HEK293T (cell line): ENCODE measurements at regions not wholly inside any gene's neighbourhood (a gene's known extent, or its start where the extent isn't known, plus 50 kb on each side); places are given as distances from the start of the nearest gene placed in this dataset.

Experiments
- CTCF ChIA-PET: fragments of 350-600 bp; formaldehyde crosslinking; extraction: SDS; loops from one replicate; lab custom pipeline; 2021; ENCODE audit warnings: antibody characterized with exemption, inconsistent platforms; lab: Yijun Ruan, JAX
- POLR2A ChIA-PET: fragments of 350-600 bp; formaldehyde crosslinking; extraction: SDS; loops from one replicate; lab custom pipeline; 2020; ENCODE audit warnings: antibody characterized with exemption, inconsistent platforms; lab: Yijun Ruan, JAX
- DNase-seq: peaks from one replicate; pipeline ENCODE4 v3.0.0; 2012; ENCODE audit warnings: mixed read lengths; ENCODE audit errors: extremely low spot score
- ARNT ChIP-seq: fragments of 450-650 bp; IDR thresholded peaks from 2 replicates; pipeline ENCODE4 v1.6.1; 2017; ENCODE audit warnings: mild to moderate bottlenecking
- BHLHE40 ChIP-seq: fragments of 450-650 bp; IDR thresholded peaks from 2 replicates; pipeline ENCODE4 v1.6.1; 2016; ENCODE audit warnings: mild to moderate bottlenecking, moderate library complexity, borderline replicate concordance
- CTBP1 ChIP-seq: fragments of 450-650 bp; IDR thresholded peaks from 2 replicates; pipeline ENCODE4 v1.6.1; 2016; ENCODE audit warnings: borderline replicate concordance
- ELF4 ChIP-seq: fragments of 450-650 bp; IDR thresholded peaks from 2 replicates; pipeline ENCODE4 v1.6.1; 2017; ENCODE audit warnings: antibody characterized with exemption
- FOXA1 ChIP-seq: fragments of 450-650 bp; IDR thresholded peaks from 2 replicates; pipeline ENCODE4 v1.6.1; 2016; ENCODE audit warnings: mild to moderate bottlenecking
- FOXK2 ChIP-seq: fragments of 450-650 bp; IDR thresholded peaks from 2 replicates; pipeline ENCODE4 v1.6.1; 2016; ENCODE audit warnings: mild to moderate bottlenecking
- FOXM1 ChIP-seq: fragments of 450-650 bp; IDR thresholded peaks from 2 replicates; pipeline ENCODE4 v1.6.1; 2017; ENCODE audit warnings: mild to moderate bottlenecking, borderline replicate concordance
- HDGF ChIP-seq: fragments of 450-650 bp; IDR thresholded peaks from 2 replicates; pipeline ENCODE4 v1.6.1; 2017; ENCODE audit warnings: antibody characterized with exemption, borderline replicate concordance
- L3MBTL2 ChIP-seq: fragments of 450-650 bp; conservative IDR thresholded peaks from 2 replicates; pipeline ENCODE4 v1.6.1; 2016; ENCODE audit warnings: mild to moderate bottlenecking
- LEF1 ChIP-seq: fragments of 450-650 bp; IDR thresholded peaks from 2 replicates; pipeline ENCODE4 v1.6.1; 2017; ENCODE audit warnings: mild to moderate bottlenecking, borderline replicate concordance
- NFRKB ChIP-seq: fragments of 450-650 bp; IDR thresholded peaks from 2 replicates; pipeline ENCODE4 v1.6.1; 2016; ENCODE audit warnings: mild to moderate bottlenecking, moderate library complexity
- PKNOX1 ChIP-seq: fragments of 450-650 bp; IDR thresholded peaks from 2 replicates; pipeline ENCODE4 v1.6.1; 2016
- SP1 ChIP-seq: fragments of 450-650 bp; IDR thresholded peaks from 2 replicates; pipeline ENCODE4 v1.6.1; 2017
- SUZ12 ChIP-seq: fragments of 450-650 bp; IDR thresholded peaks from 2 replicates; pipeline ENCODE4 v1.6.1; 2016; ENCODE audit warnings: mild to moderate bottlenecking
- TARDBP ChIP-seq: fragments of 450-650 bp; IDR thresholded peaks from 2 replicates; pipeline ENCODE4 v1.6.1; 2016
- ZNF384 ChIP-seq: fragments of 450-650 bp; IDR thresholded peaks from 2 replicates; pipeline ENCODE4 v1.6.1; 2016

DNA sequence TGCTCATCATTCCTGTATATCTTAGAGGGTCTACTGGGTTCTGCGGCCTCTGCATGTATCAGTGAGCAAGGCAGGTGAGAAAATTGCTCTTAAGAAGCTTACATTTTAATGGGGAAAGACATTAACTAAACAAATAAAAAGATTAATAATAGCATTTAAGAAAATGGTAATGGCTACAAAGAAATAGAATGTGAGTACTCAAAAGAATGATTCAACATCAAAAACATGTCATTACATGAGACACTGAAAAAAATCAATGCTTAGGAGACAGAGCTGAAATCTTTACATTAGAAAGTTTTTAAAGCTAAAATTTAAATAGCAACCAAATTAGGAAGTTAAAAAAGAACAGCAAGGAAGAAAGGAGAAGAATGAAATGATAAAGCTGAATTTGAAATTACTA, 146.9 kb upstream of the PHACTR1 start:
- DNase-seq: no peak
- ChIA-PET POLR2A (no interaction called here), CTCF (interaction anchor here (0.6 to 1.1 kb wide), 3 partner anchors 9 to 280 kb away, joined by 3 to 5 read pairs (median 3); no protein-coding TSS in a partner anchor)
- TF ChIP-seq BHLHE40 (no peak), TARDBP (no peak), NFRKB (no peak), ZNF384 (no peak), PKNOX1 (no peak), L3MBTL2 (no peak)

DNA sequence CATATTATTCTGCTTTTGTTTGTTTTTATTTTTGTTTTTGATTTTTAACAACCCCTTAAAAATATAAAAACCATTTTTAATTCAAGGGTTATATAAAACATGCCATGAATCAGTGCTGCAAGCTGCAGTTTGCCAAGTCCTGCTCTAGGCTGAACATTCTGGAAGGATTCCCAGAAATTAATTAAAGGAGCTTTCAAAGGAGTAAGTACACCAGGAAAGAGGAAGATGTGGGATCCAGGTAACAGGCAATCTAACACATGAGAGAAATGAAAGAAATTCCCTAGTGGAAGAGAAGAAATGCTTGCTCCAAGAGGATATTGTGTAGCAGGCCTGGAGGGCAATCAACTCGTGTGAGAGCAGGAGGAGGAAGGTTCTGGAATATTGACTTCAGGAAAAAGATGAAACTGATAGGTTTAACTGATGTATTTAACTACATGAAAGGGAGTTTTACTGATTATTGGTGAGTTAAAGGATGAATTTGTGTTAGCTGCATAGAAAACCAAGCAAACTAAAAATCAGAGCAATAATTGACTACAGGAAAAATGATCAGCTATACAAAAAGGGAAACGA, 146.0 kb upstream of the PHACTR1 start:
- ChIA-PET CTCF (interaction anchor here (1.1 kb wide), 1 partner anchor 10 kb away, joined by 3 read pairs; no protein-coding TSS in a partner anchor), POLR2A (no interaction called here)
- no peak for TF ChIP-seq CTBP1
- TF ChIP-seq ELF4: no peak
- TF ChIP-seq L3MBTL2: no peak
- TF ChIP-seq SP1: no peak
- no peak for TF ChIP-seq FOXK2
- TF ChIP-seq BHLHE40: no peak
- TF ChIP-seq ZNF384: no peak
- no peak for TF ChIP-seq ARNT
- no peak for TF ChIP-seq PKNOX1
- no peak for TF ChIP-seq LEF1
- TF ChIP-seq FOXM1: no peak
- no peak for TF ChIP-seq NFRKB
- TF ChIP-seq SUZ12: no peak
- no peak for TF ChIP-seq FOXA1
- no peak for TF ChIP-seq HDGF
- TF ChIP-seq TARDBP: no peak
- DNase-seq: no peak

GRCh38 chr6:12572896-12573827, 143.4 kb upstream of the PHACTR1 start:
- ChIA-PET POLR2A (no interaction called here), CTCF (no interaction called here)
- TF ChIP-seq NFRKB: no peak
- no peak for TF ChIP-seq FOXA1
- no peak for TF ChIP-seq ARNT
- TF ChIP-seq TARDBP: no peak
- no peak for TF ChIP-seq ZNF384
- TF ChIP-seq CTBP1: no peak
- no peak for TF ChIP-seq FOXM1
- no peak for TF ChIP-seq BHLHE40
- TF ChIP-seq ELF4: no peak
- TF ChIP-seq LEF1: no peak
- TF ChIP-seq L3MBTL2: no peak
- TF ChIP-seq HDGF: no peak
- no peak for TF ChIP-seq SP1
- no peak for DNase-seq

- POLR2A ChIA-PET: no interaction called here
- TF ChIP-seq TARDBP (no peak), PKNOX1 (no peak), ZNF384 (no peak), ARNT (no peak), SP1 (no peak), FOXM1 (no peak)
- CTCF ChIA-PET: interaction anchor here (1.1 kb wide), 1 partner anchor 15 kb away, joined by 3 read pairs; no protein-coding TSS in a partner anchor
- DNase-seq: no peak
These were observed 140.6 kb upstream of the PHACTR1 start for GRCh38 chr6:12575961-12576360.

- TF ChIP-seq CTBP1: no peak
- TF ChIP-seq LEF1: no peak
- no peak for TF ChIP-seq PKNOX1
- TF ChIP-seq BHLHE40: no peak
- no peak for TF ChIP-seq ELF4
- TF ChIP-seq NFRKB: no peak
- TF ChIP-seq TARDBP: no peak
- TF ChIP-seq FOXM1: no peak
- ChIA-PET CTCF (interaction anchor here (1.1 kb wide), 1 partner anchor 14 kb away, joined by 3 read pairs; no protein-coding TSS in a partner anchor), POLR2A (no interaction called here)
- no peak for DNase-seq
These were observed 140.2 kb upstream of the PHACTR1 start for GRCh38 chr6:12576389-12576788.
